ENCODE measurements at regions not wholly inside any gene's neighbourhood (a gene's known extent, or its start where the extent isn't known, plus 50 kb on each side); places are given as distances from the start of the nearest gene placed in this dataset.

- TF ChIP-seq POLR2A (IDR thresholded peaks at IDR 0.05; ENCODE audit: low read depth, low read length): no peak
- TF ChIP-seq POLR2AphosphoS5 (IDR thresholded peaks at IDR 0.05; ENCODE audit: low read depth, low read length): no peak
- no peak for TF ChIP-seq TAF1 (IDR thresholded peaks at IDR 0.05; ENCODE audit: borderline replicate concordance, low read depth, low read length)
Observed at GRCh38 chr7:21314954-21315353, 112.9 kb upstream of the SP4 start.
